T47D (cell line): ENCODE measurements at regions not wholly inside any gene's neighbourhood (a gene's known extent, or its start where the extent isn't known, plus 50 kb on each side); places are given as distances from the start of the nearest gene placed in this dataset.

Experiments used
- DNase-seq, 2 experiments: peaks; one replicate each; pipeline versions ENCODE4 v3.0.0 to v3.0.0-alpha.2; 2011 to 2012; ENCODE audit warnings: low read depth in 1 of 2, low spot score in 1 of 2
- JUND ChIP-seq: IDR thresholded peaks from 2 replicates; pipeline ENCODE4 v1.6.1; 2012; ENCODE audit warnings: low read depth
- in situ Hi-C: cut with HindIII; loops from 2 replicates; pipeline ENCODE4 v1.10.0; 2016; ENCODE audit warnings: low sequenced_read_pairs, low pct_unique_long_range_greater_than_20kb

- in situ Hi-C loops: no loop called here
- TF ChIP-seq JUND: no peak
- no peak for DNase-seq
Measured at GRCh38 chr7:124603066-124603465, 162.5 kb downstream of the GPR37 start.

- no peak for DNase-seq
- in situ Hi-C loops: no loop called here
- TF ChIP-seq JUND: no peak
Measured at GRCh38 chr7:124597509-124597908, 168.1 kb downstream of the GPR37 start.

- in situ Hi-C loops: no loop called here
- TF ChIP-seq JUND: no peak
- DNase-seq: no peak
Measured at GRCh38 chr7:124596881-124597280, 168.7 kb downstream of the GPR37 start.

GRCh38 chr7:124590814-124591213 lies 174.8 kb downstream of the GPR37 start:
- DNase-seq: no peak
- TF ChIP-seq JUND: no peak
- in situ Hi-C loops: no loop called here

DNA sequence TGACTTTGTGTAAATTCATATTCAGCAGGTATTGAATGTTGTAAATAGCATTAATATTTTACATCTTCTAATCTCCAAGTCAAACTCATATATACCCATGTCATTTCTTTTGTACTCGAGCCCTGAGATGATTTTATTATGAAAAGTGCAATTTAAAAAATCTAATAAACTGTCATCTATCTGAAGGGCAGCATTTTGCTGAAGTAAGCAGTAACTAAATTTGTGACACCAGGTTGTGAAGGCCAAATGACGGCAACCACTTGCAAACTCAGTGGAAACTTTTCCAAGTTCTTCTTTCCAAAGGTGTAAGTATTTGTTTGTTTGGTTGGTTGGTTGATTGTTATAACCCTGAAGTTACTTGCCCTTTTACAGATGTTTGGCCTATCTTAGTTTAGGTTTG lies 188.3 kb downstream of the GPR37 start:
- TF ChIP-seq JUND: no peak
- no peak for DNase-seq
- in situ Hi-C loops: no loop called here

GRCh38 chr7:124575176-124575575 lies 190.4 kb downstream of the GPR37 start:
- in situ Hi-C loops: no loop called here
- TF ChIP-seq JUND: no peak

GRCh38 chr7:124570558-124570957 lies 195.0 kb downstream of the GPR37 start:
- in situ Hi-C loops: no loop called here
- no peak for DNase-seq
- TF ChIP-seq JUND: no peak

More at GRCh38 chr7:124575176-124575575, 190.4 kb downstream of the GPR37 start:
- no peak for DNase-seq

DNA sequence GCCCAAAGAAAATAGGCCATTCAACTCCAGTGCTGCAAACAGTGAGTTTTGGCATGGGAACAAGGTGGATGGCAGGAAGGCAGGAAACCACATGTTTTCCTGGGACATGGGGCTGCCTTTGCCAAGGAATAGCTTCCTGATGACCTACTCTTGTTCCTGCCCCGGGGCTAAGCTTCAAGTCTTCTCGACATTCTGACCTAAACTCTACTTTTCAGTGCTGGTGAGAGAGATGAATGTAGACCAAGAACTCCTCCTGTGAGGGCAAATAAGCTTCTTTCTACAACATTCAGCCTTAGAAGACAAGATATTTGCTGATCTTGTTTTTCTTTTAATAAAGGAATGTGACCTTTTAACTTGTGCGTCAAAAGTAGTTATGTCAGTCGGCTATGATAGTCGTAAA lies 199.0 kb downstream of the GPR37 start:
- in situ Hi-C loops: no loop called here
- TF ChIP-seq JUND: no peak
- peak in 1 of 2 experiments; percentile 20 for DNase-seq

- in situ Hi-C loops: no loop called here
- no peak for DNase-seq
- TF ChIP-seq JUND: no peak
Measured at GRCh38 chr7:124557587-124557986, 208.0 kb downstream of the GPR37 start.

GRCh38 chr7:124557101-124557500 lies 208.5 kb downstream of the GPR37 start:
- no peak for TF ChIP-seq JUND
- no peak for DNase-seq

DNA sequence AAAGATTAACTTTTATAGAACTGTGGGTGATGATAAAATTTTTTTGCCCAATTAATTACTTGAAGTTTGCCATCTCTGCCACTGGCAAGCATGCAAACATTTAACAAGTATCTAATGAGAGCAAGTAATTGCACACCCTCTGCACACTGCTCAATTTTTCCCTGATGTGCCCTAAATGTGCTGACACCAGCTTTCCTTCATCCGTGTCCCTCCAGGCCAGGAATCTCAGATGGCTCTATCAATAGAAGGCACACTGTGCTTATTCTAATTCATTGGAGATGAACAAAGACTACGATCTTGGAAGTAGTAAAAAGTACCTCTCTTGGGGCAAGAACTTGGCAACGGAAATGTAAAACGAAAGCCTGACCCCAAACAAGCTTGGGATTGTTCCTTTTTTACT lies 212.1 kb downstream of the GPR37 start:
- TF ChIP-seq JUND: no peak
- DNase-seq: no peak
- in situ Hi-C loops: no loop called here

More at GRCh38 chr7:124557101-124557500, 208.5 kb downstream of the GPR37 start:
- in situ Hi-C loops: no loop called here

GRCh38 chr7:124552217-124552616 lies 213.4 kb downstream of the GPR37 start:
- in situ Hi-C loops: no loop called here
- TF ChIP-seq JUND: no peak
- no peak for DNase-seq

DNA sequence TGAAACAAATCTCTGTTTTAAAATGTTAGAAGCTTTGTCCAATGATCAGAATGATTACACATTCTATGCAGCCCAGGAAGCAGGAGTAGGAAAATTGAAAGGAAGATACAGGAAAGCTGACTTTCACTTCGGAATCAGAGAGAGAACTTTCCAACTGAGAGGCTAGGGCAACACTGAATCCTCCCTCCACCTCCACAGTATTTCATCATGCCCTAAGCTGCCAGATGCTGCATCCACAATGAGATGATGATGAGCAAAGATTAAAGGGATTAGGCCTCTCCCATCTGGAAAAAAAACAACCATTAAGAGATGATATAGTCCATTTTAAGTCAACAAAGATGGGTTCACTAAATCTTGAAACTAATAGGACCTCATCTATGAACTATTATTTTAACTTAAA lies 215.6 kb downstream of the GPR37 start:
- in situ Hi-C loops: no loop called here
- no peak for DNase-seq
- no peak for TF ChIP-seq JUND

DNA sequence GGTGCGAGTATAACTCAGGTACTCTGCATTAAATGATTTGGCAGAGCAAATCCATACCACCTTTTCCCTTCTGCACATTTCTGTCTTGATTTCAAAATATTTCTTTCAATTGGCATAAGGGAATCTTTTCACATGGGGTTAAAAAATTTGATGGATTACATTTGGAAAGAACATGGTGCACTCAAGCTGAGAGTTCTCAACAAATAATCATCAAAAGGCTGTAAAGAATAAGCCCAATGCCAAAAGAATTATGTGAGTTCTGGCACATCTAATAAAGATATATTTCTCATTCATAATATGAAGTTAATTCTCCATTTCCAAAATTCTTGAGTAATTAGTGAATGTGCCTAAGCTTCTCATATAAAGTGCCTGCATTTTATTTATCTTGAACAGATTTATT lies 223.1 kb downstream of the GPR37 start:
- in situ Hi-C loops: no loop called here
- no peak for DNase-seq
- no peak for TF ChIP-seq JUND
